ENCODE measurements at regions not wholly inside any gene's neighbourhood (a gene's known extent, or its start where the extent isn't known, plus 50 kb on each side); places are given as distances from the start of the nearest gene placed in this dataset.

DNA sequence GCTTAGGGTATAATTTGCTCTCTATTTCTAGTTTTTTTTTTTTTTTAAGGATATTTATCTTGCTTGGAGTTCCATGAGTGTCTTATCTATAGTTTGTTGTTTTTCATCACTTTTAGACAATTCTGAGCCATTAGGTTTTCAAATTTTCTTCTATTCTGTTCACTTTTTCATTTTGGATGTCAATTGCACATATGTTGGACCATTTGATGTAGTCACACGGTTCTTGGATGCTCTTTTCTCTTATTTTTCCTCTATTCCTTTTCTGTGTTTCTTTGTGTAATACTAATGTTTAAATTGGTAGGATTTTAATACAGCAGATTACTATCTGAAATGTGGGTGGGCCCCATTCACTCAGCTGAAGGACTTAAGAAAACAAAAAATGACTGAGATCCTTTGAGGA is 292.6 kb downstream of the CALCRL start:
- TF ChIP-seq, protein P1, sequence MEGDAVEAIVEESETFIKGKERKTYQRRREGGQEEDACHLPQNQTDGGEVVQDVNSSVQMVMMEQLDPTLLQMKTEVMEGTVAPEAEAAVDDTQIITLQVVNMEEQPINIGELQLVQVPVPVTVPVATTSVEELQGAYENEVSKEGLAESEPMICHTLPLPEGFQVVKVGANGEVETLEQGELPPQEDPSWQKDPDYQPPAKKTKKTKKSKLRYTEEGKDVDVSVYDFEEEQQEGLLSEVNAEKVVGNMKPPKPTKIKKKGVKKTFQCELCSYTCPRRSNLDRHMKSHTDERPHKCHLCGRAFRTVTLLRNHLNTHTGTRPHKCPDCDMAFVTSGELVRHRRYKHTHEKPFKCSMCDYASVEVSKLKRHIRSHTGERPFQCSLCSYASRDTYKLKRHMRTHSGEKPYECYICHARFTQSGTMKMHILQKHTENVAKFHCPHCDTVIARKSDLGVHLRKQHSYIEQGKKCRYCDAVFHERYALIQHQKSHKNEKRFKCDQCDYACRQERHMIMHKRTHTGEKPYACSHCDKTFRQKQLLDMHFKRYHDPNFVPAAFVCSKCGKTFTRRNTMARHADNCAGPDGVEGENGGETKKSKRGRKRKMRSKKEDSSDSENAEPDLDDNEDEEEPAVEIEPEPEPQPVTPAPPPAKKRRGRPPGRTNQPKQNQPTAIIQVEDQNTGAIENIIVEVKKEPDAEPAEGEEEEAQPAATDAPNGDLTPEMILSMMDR (IDR thresholded peaks at IDR 0.05), result no peak
- TF ChIP-seq POLR2A (IDR thresholded peaks at IDR 0.05) (no peak), POLR2AphosphoS5 (IDR thresholded peaks at IDR 0.05) (no peak), EP300 (IDR thresholded peaks at IDR 0.05) (no peak)

Measured in suprapubic skin (tissue), 4 donors.